ENCODE measurements at regions not wholly inside any gene's neighbourhood (a gene's known extent, or its start where the extent isn't known, plus 50 kb on each side); places are given as distances from the start of the nearest gene placed in this dataset.
A peak's percentile ranks its signal among the peaks of the same experiment; 100 is the strongest.

DNA sequence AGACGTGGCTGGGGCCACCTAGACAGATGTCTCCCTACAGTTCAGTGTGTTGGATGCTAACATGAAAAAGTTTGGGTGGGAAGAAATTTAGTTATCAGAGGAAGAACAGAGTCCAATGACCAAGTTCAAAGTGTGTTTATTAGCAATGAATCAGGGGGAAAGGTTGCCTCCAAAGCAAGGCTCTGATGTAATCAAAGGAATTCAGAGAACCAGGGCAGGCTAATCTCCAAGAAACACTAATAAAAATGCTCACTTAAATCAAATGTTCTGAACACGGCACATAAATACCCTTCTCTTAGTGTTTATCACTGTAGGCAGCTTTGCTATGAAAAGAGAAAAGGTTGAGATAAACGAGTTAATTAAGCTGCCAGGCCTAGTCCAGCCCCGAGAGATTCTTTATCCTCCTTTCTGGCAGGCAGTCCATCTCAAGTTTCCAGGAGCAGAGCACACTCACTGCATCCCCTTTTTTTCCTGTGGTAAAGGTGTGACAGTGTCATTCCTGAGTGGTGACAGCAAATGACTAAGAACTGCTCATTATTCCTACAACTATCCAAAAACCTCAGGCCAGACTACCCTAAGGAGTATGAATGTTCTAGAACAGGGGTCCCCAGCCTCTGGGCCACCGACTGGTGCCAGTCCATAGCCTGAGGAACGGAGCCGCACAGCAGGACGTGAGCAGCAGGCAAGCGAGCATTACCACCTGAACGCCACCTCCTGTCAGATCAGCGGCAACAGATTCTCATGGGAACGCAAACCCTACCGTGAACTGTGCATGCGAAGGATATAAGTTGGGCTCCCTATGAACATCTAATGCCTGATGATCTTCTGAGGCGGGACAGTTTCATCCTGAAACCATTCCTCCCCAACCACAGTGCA, 66.9 kb upstream of the FHIP2A start (continued):
- TF ChIP-seq, protein P1, sequence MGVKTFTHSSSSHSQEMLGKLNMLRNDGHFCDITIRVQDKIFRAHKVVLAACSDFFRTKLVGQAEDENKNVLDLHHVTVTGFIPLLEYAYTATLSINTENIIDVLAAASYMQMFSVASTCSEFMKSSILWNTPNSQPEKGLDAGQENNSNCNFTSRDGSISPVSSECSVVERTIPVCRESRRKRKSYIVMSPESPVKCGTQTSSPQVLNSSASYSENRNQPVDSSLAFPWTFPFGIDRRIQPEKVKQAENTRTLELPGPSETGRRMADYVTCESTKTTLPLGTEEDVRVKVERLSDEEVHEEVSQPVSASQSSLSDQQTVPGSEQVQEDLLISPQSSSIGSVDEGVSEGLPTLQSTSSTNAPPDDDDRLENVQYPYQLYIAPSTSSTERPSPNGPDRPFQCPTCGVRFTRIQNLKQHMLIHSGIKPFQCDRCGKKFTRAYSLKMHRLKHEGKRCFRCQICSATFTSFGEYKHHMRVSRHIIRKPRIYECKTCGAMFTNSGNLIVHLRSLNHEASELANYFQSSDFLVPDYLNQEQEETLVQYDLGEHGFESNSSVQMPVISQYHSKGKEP (tag by site-specific recombination; IDR thresholded peaks at IDR 0.05) = 0 out of 2 replicates have a peak, but pooled peaks have one; percentile 10
- TF ChIP-seq ZNF121 (tag by site-specific recombination; IDR thresholded peaks at IDR 0.05) (no peak), SP7 (tag by site-specific recombination; IDR thresholded peaks at IDR 0.05) (peak; percentile 82), ZNF501 (tag by site-specific recombination; IDR thresholded peaks at IDR 0.05) (peak; percentile 69; the same call in 1 of the 2 replicates), ZNF112 (tag by site-specific recombination; IDR thresholded peaks at IDR 0.05) (no peak), ZSCAN16 (tag by site-specific recombination; IDR thresholded peaks at IDR 0.05) (no peak), ZNF133 (tag by site-specific recombination; IDR thresholded peaks at IDR 0.05) (no peak), ZNF266 (tag by site-specific recombination; IDR thresholded peaks at IDR 0.05; ENCODE audit: low read depth) (no peak), ZSCAN23 (tag by site-specific recombination; IDR thresholded peaks at IDR 0.05) (no peak), ZBTB7A (tag by site-specific recombination; IDR thresholded peaks at IDR 0.05; ENCODE audit: low read depth) (no peak), KLF8 (tag by site-specific recombination; IDR thresholded peaks at IDR 0.05) (peak; percentile 72), ZIC2 (tag by site-specific recombination; IDR thresholded peaks at IDR 0.05) (peak; percentile 70), ZNF521 (tag by site-specific recombination; IDR thresholded peaks at IDR 0.05) (no peak), ZBTB20 (tag by site-specific recombination; IDR thresholded peaks at IDR 0.05) (peak; percentile 41; the same call in 1 of the 2 replicates), ZNF214 (tag by site-specific recombination; IDR thresholded peaks at IDR 0.05; ENCODE audit: borderline replicate concordance) (no peak), WT1 (tag by site-specific recombination; IDR thresholded peaks at IDR 0.05) (peak; percentile 72), ZNF37A (tag by site-specific recombination; IDR thresholded peaks at IDR 0.05) (no peak), ZNF560 (tag by site-specific recombination; IDR thresholded peaks at IDR 0.05; ENCODE audit: borderline replicate concordance) (no peak), ZNF600 (tag by site-specific recombination; IDR thresholded peaks at IDR 0.05) (peak; percentile 95), MEIS1 (CRISPR knock-in tag; IDR thresholded peaks at IDR 0.05; ENCODE audit: borderline replicate concordance) (no peak), ZNF776 (tag by site-specific recombination; IDR thresholded peaks at IDR 0.05; ENCODE audit: borderline replicate concordance) (no peak), ZNF423 (tag by site-specific recombination; IDR thresholded peaks at IDR 0.05) (no peak), SETDB1 (IDR thresholded peaks at IDR 0.05; ENCODE audit: insufficient read length, low read length) (no peak), REPIN1 (tag by site-specific recombination; IDR thresholded peaks at IDR 0.05; ENCODE audit: low read depth) (no peak), ZNF132 (tag by site-specific recombination; IDR thresholded peaks at IDR 0.05; ENCODE audit: borderline replicate concordance) (no peak), HOXC10 (CRISPR knock-in tag; IDR thresholded peaks at IDR 0.05) (no peak), ZNF548 (tag by site-specific recombination; IDR thresholded peaks at IDR 0.05) (no peak), ZNF623 (tag by site-specific recombination; IDR thresholded peaks at IDR 0.05) (no peak), ZNF416 (tag by site-specific recombination; IDR thresholded peaks at IDR 0.05) (no peak)
- TF ChIP-seq, protein P2, sequence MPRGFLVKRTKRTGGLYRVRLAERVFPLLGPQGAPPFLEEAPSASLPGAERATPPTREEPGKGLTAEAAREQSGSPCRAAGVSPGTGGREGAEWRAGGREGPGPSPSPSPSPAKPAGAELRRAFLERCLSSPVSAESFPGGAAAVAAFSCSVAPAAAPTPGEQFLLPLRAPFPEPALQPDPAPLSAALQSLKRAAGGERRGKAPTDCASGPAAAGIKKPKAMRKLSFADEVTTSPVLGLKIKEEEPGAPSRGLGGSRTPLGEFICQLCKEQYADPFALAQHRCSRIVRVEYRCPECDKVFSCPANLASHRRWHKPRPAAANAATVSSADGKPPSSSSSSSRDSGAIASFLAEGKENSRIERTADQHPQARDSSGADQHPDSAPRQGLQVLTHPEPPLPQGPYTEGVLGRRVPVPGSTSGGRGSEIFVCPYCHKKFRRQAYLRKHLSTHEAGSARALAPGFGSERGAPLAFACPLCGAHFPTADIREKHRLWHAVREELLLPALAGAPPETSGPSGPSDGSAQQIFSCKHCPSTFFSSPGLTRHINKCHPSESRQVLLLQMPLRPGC (tag by site-specific recombination; IDR thresholded peaks at IDR 0.05) = peak; percentile 74
- TF ChIP-seq, protein P3, sequence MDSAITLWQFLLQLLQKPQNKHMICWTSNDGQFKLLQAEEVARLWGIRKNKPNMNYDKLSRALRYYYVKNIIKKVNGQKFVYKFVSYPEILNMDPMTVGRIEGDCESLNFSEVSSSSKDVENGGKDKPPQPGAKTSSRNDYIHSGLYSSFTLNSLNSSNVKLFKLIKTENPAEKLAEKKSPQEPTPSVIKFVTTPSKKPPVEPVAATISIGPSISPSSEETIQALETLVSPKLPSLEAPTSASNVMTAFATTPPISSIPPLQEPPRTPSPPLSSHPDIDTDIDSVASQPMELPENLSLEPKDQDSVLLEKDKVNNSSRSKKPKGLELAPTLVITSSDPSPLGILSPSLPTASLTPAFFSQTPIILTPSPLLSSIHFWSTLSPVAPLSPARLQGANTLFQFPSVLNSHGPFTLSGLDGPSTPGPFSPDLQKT (IDR thresholded peaks at IDR 0.05; ENCODE audit: borderline replicate concordance, low read depth, low read length) = no peak
- TF ChIP-seq, protein P4, sequence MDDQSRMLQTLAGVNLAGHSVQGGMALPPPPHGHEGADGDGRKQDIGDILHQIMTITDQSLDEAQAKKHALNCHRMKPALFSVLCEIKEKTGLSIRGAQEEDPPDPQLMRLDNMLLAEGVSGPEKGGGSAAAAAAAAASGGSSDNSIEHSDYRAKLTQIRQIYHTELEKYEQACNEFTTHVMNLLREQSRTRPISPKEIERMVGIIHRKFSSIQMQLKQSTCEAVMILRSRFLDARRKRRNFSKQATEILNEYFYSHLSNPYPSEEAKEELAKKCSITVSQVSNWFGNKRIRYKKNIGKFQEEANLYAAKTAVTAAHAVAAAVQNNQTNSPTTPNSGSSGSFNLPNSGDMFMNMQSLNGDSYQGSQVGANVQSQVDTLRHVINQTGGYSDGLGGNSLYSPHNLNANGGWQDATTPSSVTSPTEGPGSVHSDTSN (CRISPR knock-in tag; IDR thresholded peaks at IDR 0.05) = no peak
- TF ChIP-seq, protein P5, sequence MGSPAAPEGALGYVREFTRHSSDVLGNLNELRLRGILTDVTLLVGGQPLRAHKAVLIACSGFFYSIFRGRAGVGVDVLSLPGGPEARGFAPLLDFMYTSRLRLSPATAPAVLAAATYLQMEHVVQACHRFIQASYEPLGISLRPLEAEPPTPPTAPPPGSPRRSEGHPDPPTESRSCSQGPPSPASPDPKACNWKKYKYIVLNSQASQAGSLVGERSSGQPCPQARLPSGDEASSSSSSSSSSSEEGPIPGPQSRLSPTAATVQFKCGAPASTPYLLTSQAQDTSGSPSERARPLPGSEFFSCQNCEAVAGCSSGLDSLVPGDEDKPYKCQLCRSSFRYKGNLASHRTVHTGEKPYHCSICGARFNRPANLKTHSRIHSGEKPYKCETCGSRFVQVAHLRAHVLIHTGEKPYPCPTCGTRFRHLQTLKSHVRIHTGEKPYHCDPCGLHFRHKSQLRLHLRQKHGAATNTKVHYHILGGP (tag by site-specific recombination; IDR thresholded peaks at IDR 0.05) = peak; percentile 69
- TF ChIP-seq, protein P6, sequence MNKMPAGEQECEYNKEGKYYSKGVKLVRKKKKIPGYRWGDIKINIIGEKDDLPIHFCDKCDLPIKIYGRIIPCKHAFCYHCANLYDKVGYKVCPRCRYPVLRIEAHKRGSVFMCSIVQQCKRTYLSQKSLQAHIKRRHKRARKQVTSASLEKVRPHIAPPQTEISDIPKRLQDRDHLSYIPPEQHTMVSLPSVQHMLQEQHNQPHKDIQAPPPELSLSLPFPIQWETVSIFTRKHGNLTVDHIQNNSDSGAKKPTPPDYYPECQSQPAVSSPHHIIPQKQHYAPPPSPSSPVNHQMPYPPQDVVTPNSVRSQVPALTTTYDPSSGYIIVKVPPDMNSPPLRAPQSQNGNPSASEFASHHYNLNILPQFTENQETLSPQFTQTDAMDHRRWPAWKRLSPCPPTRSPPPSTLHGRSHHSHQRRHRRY (tag by site-specific recombination; IDR thresholded peaks at IDR 0.05) = no peak
